ENCODE measurements at regions not wholly inside any gene's neighbourhood (a gene's known extent, or its start where the extent isn't known, plus 50 kb on each side); places are given as distances from the start of the nearest gene placed in this dataset.
"Not testable (repeated sequence)": the region's sequence is repeated elsewhere in the genome, so short reads cannot be mapped to it uniquely, and the experiment has no call there.

DNA sequence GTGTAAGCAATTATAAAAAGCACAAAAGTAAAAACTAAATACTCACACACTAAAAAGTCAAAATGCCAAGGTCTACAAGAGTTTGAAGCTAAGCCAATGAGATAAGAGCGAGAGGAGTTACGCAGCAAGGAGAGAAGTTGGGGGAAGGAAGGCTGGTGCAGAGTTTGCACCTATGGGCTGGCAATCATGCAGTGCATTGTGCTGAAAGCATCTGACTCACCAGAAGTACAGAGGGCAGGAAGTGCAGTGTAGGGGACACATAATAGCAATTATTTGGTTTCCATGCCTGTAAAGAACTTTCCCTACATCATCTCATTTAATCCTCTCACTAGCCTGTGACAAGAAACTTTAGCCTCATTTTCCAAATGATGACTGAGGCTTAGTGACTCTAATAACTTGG lies 142.7 kb upstream of the KYNU start:
- intact Hi-C loops (cut with micrococcal nuclease) = no loop called here
- TF ChIP-seq, protein P1, sequence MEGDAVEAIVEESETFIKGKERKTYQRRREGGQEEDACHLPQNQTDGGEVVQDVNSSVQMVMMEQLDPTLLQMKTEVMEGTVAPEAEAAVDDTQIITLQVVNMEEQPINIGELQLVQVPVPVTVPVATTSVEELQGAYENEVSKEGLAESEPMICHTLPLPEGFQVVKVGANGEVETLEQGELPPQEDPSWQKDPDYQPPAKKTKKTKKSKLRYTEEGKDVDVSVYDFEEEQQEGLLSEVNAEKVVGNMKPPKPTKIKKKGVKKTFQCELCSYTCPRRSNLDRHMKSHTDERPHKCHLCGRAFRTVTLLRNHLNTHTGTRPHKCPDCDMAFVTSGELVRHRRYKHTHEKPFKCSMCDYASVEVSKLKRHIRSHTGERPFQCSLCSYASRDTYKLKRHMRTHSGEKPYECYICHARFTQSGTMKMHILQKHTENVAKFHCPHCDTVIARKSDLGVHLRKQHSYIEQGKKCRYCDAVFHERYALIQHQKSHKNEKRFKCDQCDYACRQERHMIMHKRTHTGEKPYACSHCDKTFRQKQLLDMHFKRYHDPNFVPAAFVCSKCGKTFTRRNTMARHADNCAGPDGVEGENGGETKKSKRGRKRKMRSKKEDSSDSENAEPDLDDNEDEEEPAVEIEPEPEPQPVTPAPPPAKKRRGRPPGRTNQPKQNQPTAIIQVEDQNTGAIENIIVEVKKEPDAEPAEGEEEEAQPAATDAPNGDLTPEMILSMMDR (IDR thresholded peaks at IDR 0.05; ENCODE audit: unreplicated experiment) = no peak
- DNase-seq (ENCODE audit: unreplicated experiment) = no peak
- no peaks in the 10 kb centered on the region for H3K9me3 Mint-ChIP-seq (ENCODE audit: unreplicated experiment)
- no peak overlapping the region for H3K4me3 Mint-ChIP-seq (ENCODE audit: unreplicated experiment)
- ChIA-PET POLR2A (interaction anchor here (0.7 kb wide), 1 partner anchor 37 kb away, joined by 3 read pairs; no protein-coding TSS in a partner anchor), CTCF (no interaction called here)
- peaks cover 5% of the 10 kb centered on the region for H3K4me1 Mint-ChIP-seq (ENCODE audit: insufficient read depth, unreplicated experiment)
- H3K27me3 Mint-ChIP-seq (ENCODE audit: insufficient read depth, unreplicated experiment) = no peaks in the 10 kb centered on the region
- no TSS peak for BruUV-seq (replicated peaks)
- H3K27ac Mint-ChIP-seq (ENCODE audit: low read depth, unreplicated experiment) = no peak overlapping the region
- no peaks in the 10 kb centered on the region for H3K36me3 Mint-ChIP-seq (ENCODE audit: insufficient read depth, unreplicated experiment)

DNA sequence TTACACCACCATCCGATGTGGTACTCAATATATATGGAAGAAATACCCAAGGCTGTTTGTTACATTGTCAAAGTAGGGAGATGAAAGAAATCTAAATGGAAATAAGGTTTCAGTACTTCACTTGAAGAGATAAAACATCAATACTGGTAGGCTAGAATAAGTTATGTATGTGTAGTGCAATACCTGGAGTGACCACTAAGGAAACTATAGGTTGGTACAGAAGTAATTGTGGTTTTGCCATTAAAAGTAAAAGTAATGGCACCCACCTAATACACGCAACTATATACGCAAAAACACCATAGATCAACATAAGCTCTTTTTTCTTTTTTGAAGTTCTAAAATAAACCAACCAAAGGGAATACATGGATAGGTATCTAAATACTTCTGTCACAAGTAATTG lies 143.2 kb upstream of the KYNU start:
- intact Hi-C loops (cut with micrococcal nuclease) = no loop called here
- Mint-ChIP-seq H3K27me3 (ENCODE audit: insufficient read depth, unreplicated experiment) (no peaks in the 10 kb centered on the region), H3K4me1 (ENCODE audit: insufficient read depth, unreplicated experiment) (peaks cover 5% of the 10 kb centered on the region), H3K27ac (ENCODE audit: low read depth, unreplicated experiment) (no peak overlapping the region), H3K36me3 (ENCODE audit: insufficient read depth, unreplicated experiment) (no peaks in the 10 kb centered on the region), H3K9me3 (ENCODE audit: unreplicated experiment) (peaks cover 1% of the 10 kb centered on the region), H3K4me3 (ENCODE audit: unreplicated experiment) (no peak overlapping the region)
- CTCF ChIA-PET = no interaction called here
- BruUV-seq (replicated peaks) = no TSS peak
- POLR2A ChIA-PET = interaction anchor here (0.7 kb wide), 1 partner anchor 36 kb away, joined by 3 read pairs; no protein-coding TSS in a partner anchor
- DNase-seq (ENCODE audit: unreplicated experiment) = no peak
- TF ChIP-seq, protein P1 (IDR thresholded peaks at IDR 0.05; ENCODE audit: unreplicated experiment) = no peak

DNA sequence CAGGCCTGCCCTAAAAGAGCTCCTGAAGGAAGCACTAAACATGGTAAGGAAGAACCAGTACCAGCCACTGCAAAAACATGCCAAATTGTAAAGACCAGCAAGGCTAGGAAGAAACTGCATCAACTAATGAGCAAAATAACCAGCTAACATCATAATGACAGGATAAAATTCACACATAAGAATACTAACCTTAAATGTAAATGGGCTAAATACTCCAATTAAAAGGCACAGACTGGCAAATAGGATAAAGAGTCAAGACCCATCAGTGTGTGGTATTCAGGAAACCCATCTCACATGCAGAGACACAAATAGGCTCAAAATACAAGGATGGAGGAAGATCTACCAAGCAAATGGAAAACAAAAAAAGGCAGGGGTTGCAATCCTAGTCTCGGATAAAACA lies 147.7 kb upstream of the KYNU start:
- H3K9me3 Mint-ChIP-seq (ENCODE audit: unreplicated experiment); H3K4me3 Mint-ChIP-seq (ENCODE audit: unreplicated experiment); POLR2A ChIA-PET; BruUV-seq (replicated peaks); H3K4me1 Mint-ChIP-seq (ENCODE audit: insufficient read depth, unreplicated experiment); H3K36me3 Mint-ChIP-seq (ENCODE audit: insufficient read depth, unreplicated experiment); H3K27me3 Mint-ChIP-seq (ENCODE audit: insufficient read depth, unreplicated experiment); CTCF ChIA-PET; intact Hi-C loops (cut with micrococcal nuclease); H3K27ac Mint-ChIP-seq (ENCODE audit: low read depth, unreplicated experiment); DNase-seq (ENCODE audit: unreplicated experiment): not testable (repeated sequence)

DNA sequence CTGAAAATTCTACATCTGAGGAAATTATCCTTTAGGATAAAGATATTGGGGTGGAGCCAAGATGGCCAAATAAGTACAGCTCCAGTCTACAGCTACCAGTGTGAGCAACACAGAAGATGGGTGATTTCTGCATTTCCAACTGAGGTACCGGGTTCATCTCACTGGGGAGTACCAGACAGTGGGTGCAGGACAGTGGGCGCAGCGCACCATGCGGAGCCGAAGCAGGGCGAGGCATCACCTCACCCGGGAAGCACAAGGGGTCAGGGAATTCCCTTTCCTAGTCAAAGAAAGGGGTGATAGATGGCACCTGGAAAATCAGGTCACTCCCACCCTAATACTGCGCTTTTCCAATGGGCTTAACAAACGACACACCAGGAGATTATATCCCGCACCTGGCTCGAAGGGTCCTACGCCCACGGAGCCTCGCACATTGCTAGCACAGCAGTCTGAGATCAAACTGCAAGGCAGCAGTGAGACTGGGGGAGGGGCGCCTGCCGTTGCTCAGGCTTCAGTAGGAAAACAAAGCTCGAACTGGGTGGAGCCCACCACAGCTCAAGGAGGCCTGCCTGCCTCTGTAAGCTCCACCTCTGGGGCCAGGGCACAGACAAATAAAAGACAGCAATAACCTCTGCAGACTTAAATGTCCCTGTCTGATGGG lies 149.5 kb upstream of the KYNU start:
- H3K27ac Mint-ChIP-seq (ENCODE audit: low read depth, unreplicated experiment); H3K4me3 Mint-ChIP-seq (ENCODE audit: unreplicated experiment); intact Hi-C loops (cut with micrococcal nuclease); DNase-seq (ENCODE audit: unreplicated experiment); H3K9me3 Mint-ChIP-seq (ENCODE audit: unreplicated experiment); H3K36me3 Mint-ChIP-seq (ENCODE audit: insufficient read depth, unreplicated experiment); BruUV-seq (replicated peaks); H3K27me3 Mint-ChIP-seq (ENCODE audit: insufficient read depth, unreplicated experiment); H3K4me1 Mint-ChIP-seq (ENCODE audit: insufficient read depth, unreplicated experiment): not testable (repeated sequence)
- ChIA-PET CTCF (interaction anchor here (0.9 kb wide), 1 partner anchor 10 kb away, joined by 4 read pairs; no protein-coding TSS in a partner anchor), POLR2A (interaction anchor here (0.8 kb wide), 1 partner anchor 147 kb away, joined by 4 read pairs; no protein-coding TSS in a partner anchor)

DNA sequence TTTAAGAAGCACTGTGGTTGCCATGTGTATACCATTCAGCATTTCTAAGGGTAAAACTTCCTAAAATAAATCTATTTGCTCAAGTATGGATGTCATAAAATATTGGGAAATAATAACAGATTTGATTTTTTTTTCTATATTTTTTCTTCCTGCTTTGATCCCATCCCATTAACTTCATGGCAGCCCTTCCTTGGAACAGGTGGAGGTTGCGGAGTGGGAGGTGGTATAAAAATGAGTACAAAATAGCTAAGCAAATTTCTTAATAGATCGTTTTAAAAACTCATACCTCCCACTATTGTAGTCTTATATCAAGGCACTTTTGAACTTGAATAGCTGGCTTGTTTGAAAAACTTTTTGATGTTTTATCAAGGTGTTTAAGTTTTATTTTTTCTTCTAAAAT lies 152.1 kb upstream of the KYNU start:
- no peak overlapping the region for H3K27ac Mint-ChIP-seq (ENCODE audit: low read depth, unreplicated experiment)
- TF ChIP-seq, protein P1 (IDR thresholded peaks at IDR 0.05; ENCODE audit: unreplicated experiment) = no peak
- H3K27me3 Mint-ChIP-seq (ENCODE audit: insufficient read depth, unreplicated experiment) = no peaks in the 10 kb centered on the region
- no peaks in the 10 kb centered on the region for H3K4me1 Mint-ChIP-seq (ENCODE audit: insufficient read depth, unreplicated experiment)
- BruUV-seq (replicated peaks) = no TSS peak
- no peaks in the 10 kb centered on the region for H3K36me3 Mint-ChIP-seq (ENCODE audit: insufficient read depth, unreplicated experiment)
- ChIA-PET POLR2A (interaction anchor here (0.7 kb wide), 2 partner anchors 16 to 187 kb away, joined by 3 read pairs; no protein-coding TSS in a partner anchor), CTCF (no interaction called here)
- DNase-seq (ENCODE audit: unreplicated experiment) = no peak
- H3K9me3 Mint-ChIP-seq (ENCODE audit: unreplicated experiment) = peaks cover 7% of the 10 kb centered on the region
- intact Hi-C loops (cut with micrococcal nuclease) = no loop called here
- H3K4me3 Mint-ChIP-seq (ENCODE audit: unreplicated experiment) = no peak overlapping the region

Data from MCF 10A (cell line).